CD4-positive, alpha-beta T cell treated with Interleukin-15 for 1 hour (primary cell): ENCODE measurements at regions not wholly inside any gene's neighbourhood (a gene's known extent, or its start where the extent isn't known, plus 50 kb on each side); places are given as distances from the start of the nearest gene placed in this dataset.

ENCODE experiments used
- DNase-seq: peaks from one replicate; pipeline ENCODE4 v3.0.0-alpha.2; 2020

- no peak for DNase-seq
These were observed 55.0 kb downstream of the GPR6 start for GRCh38 chr6:110033101-110033500.

DNA sequence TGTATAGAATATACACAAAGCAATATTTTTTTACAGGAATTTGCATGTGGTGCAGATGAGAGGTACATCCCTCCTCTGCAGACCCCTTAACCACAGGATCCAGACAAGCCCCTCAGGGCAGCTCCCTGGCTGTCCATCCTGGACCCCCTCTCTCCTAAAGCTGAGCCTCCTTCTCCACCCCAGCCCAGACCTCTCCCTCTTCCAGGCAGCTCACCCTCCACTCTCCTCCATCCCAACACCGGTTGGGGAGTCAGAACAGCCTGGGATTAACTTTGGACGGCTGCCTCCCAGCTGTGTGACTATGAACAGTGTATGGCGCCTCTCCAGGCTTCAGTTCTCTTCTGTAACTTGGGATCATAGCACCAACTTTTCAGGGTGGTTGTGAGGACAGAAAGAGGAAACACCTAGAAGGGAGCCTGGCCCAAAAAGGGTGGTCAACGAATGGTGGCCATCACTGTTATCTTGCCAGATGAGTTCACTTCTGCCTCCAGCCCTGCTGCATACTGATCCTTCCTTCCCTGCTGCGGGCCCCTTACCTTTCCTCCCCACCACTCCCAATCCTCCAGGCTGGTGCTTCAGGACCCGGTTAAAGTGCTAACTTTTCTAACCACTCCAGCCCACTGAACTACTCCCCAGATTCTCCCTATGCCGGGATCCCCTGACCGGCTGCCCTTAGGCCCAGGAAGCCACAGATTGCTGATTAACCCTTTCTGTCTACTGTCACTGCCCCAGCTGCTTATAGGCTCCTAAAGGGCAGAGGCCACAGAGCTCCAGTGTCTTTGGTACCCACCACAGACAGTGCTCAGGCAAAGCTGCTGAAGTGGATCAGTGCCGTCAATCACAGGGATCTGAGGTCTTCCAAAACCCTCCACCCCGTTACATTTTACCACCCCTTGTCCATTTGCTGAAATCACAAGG, 55.9 kb downstream of the GPR6 start:
- no peak for DNase-seq

DNA sequence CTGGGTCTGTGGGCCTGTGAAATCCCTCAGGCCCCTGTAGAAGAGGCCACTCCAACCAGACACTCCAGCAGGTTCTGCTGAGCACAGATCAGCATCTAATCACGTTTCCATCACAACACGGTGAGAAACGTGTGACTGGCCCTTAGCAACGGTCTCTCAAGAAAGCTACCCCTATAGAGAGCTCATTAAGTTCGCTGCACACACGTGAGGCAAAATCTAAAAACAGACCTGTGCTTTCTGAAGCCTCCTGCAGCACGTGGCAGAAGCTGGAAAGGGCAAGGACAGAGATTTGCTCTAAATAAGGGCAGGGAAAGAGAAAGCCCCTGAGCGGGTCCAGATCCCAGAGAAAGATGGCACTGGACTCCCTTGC, 56.5 kb downstream of the GPR6 start:
- DNase-seq, result no peak

DNA sequence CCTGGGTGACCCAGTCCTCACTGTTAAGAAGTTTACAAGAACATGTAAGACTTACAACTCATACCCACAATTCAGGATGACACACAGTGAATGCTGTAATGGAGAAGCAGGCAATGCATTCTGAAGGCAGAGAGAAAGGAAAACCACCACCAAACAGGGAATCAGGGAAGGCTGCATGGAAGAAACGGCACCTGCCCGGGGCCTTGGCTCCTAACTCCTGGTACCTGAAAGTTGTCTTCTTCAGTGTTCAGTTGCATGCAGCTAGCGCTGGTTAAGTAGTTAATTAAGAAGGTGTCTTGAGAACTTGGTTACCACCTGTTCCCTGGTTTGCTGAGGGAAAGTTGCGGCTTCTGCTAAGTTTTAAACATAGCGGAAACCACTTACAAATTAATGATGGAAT, 57.2 kb downstream of the GPR6 start:
- DNase-seq, result no peak

- no peak for DNase-seq
These were observed 58.5 kb downstream of the GPR6 start for GRCh38 chr6:110036408-110037302.

DNA sequence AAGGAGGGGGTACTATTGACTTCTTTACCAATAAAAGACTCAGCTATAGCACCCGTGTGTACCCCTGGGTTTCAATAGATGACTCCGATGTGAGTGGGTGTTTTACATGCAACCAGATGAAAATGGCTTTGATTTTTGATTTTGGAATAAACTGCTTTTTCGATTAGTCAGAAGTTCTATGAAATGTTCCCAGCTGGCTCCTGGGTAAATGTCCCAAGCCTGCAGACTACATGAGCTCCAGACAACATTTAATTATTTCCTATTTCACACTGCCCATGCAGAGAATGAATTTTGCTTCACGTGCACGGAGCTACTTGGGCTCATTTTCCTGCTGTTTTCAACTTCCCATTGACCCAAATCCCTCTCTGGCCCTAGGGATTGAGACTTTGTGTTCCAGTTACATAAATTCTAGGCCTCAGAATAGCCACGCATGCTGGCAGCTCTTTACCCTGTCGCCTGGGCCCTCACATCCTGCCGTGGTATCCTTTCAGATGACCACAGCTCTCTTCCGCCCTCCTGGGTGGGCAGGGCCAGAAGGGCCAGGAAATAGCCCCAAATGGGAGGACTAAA, 59.7 kb downstream of the GPR6 start:
- no peak for DNase-seq

DNA sequence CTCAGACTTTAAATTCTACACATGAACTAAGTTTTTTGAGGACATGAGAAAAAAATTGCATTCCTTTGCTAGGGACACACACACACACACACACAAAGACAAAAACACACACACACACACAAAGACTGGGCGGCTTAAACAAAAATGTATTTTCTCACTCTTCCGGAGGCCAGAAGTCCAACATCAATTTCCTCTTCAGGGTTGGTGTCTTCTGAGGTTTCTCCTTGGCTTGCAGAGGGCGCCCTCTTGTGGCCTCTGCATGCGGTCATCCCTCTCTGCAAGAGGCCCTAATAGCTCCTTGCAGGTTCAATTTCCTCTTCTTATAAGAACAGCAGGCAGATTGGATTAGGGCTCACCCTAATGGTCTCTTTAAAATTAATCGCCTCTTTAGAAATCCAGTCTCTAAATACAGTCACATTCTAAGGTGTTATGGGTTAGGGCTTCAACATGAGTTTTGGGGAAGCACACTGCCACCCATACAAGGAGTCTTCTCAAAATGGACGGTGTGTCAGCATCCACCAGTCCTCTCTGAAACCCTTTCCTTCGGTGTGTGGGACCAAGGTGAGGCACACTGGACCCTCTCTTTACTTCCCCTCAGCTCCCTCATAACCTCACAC, 61.4 kb downstream of the GPR6 start:
- peak; percentile 83 for DNase-seq

DNA sequence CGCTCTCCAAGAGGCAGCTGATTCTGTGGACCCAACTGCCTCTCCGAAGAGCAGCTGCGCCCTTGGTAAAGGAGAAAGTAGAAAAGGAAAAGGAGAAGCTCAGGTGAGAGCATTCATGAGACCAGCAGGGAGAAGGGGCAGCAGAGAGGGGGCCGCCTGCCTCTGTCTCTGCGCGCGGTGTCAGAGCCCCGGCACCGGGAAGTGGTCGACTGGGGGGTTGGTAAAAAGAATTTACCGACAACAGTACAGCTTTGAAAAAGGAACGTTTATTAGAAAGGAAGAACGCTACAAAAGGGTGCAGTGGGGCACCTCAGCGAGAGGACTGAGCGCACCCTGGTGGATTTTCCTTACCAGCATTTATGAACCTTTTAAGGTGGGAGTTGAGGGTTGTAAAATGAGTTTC, 61.9 kb downstream of the GPR6 start:
- DNase-seq, result peak; percentile 30

GRCh38 chr6:110040716-110041115, 62.6 kb downstream of the GPR6 start:
- DNase-seq, result no peak

GRCh38 chr6:110041126-110041525, 63.0 kb downstream of the GPR6 start:
- no peak for DNase-seq

DNA sequence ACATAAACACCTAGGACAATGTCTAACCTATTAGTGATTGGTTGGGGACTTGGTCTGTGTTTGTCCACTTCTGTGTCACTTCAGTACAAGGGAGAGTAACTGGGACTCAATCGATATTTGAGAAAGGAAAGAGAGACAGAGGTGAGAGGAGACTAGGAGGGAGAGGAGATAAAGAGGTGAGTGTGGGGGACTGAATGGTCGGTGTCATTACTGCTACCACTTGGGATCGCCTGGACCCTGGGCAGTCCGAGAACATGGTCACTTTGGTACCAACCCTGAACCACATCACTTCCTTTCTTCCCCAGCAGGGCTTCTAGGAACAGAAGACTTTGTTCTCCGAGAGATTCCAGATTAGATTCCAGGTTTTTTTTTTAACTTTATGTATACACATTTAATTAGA, 63.7 kb downstream of the GPR6 start:
- no peak for DNase-seq

DNA sequence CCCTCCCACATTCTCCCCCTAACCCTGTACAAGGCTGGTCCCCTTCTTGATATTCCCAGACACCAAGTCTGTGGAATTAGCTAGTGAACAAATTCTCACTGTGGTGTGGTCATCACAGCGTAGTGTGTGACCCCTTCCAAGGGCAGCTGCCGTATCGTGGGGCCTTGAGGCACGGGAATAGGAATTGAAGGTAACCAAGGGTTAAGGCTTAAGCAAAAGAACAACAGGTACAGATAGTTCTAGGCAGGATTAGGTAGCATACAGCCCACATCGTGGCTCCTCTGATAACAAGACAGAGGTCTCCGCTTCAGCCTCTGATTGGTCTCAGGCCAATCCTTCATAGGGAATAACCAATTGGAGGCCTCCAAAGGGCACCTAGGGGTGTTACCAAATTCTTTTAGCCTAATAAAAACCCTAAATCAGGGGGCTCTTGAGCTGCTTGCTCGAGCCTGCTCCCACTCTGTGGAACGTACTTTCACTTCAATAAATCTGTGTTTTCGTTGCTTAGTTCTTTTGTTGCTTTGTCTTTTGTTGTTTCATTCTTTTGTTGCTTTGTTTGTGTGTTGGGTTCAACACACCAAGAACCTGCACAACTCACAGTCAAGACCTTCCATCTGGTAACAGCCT, 64.7 kb downstream of the GPR6 start:
- no peak for DNase-seq

- DNase-seq, result no peak
These were observed 65.4 kb downstream of the GPR6 start for GRCh38 chr6:110043366-110043994.

- no peak for DNase-seq
These were observed 66.0 kb downstream of the GPR6 start for GRCh38 chr6:110044096-110044495.

DNA sequence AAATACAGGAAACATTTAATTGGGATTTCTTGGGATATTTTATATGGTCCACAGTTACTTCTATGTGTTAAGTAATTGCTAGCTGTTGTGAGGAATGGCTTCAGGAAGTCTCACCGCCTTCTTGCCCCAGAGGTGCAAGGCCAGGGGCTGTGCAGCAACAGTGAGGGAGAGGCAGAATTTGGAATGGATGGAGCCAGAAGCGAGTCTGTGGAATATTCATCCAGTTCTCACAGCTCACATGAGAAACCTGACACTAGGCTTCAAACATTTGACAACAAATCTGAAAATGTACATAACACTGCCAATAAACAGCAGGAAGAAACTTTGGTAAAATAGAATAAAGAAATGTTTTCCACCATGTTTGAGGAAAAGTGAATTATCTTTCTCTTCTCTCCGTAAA, 66.5 kb downstream of the GPR6 start:
- DNase-seq, result no peak

DNA sequence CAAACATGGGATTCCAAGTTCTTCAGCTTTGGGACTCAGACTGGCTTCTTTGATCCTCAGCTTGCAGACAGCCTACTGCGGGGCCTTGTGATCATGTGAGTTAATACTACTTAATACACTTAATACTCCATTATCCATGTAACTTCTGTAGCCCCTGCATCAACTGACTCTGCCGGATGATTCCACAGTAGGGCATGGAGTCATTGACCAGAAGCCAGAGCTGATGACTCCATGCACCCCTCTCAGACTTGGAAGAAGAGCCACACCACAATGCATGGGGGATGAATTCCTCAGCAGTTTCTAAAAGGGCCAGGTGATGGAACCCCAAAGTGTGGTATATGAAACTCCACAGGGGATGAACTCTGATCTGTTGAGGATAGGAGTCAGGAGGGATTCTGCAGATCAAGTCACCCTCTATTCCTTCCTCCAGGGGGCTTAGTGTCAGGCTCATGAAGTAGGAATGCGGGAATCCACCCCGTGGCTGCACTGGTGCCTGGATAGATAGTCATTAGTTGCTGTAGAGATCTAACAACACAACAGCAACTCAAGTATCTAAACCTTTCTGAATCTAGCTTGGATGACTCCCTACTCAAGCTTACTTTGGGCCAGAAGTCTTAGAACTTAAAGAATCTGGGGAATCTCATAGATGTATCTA, 70.2 kb downstream of the GPR6 start:
- DNase-seq, result no peak

DNA sequence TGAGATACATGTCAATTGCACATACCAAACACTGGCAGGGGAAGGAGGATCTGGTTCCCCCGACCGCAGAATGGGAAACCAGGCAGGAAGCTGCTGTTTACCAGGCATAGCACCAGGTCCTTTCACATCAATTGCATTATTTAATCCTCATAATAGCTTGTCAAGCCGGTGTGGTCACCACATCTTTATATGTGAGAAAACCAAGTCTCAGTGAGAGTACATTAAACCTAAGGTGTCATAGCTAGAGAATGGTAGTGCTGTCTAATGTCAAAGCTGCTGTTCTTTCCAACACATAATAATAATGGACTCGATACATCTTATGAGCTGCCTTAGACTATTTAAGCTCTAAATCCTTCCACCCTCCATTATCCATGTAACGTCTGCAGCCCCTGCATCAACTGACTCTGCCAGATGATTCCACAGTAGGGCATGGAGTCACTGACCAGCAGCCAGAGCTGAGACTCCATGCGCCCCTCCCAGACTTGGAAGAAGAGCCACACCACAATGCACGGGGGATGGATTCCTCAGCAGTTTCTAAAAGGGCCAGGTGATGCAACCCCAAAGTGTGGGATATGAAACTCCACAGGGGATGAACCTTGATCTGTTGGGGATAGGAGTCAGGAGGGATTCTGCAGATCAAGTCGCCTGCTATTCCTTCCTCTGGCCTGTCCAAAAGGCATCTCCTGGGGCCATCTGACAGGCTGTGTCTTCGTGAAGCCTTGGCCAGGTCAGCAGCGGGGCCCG, 71.8 kb downstream of the GPR6 start:
- DNase-seq, result no peak
